ENCODE measurements at regions not wholly inside any gene's neighbourhood (a gene's known extent, or its start where the extent isn't known, plus 50 kb on each side); places are given as distances from the start of the nearest gene placed in this dataset.
A peak's percentile ranks its signal among the peaks of the same experiment; 100 is the strongest.

- peak in 1 of 14 donors; percentile 94 for DNase-seq
Observed at GRCh38 chr9:131809941-131810344, 70.1 kb upstream of the RAPGEF1 start.

- no peak for DNase-seq
Observed at GRCh38 chr9:131808291-131808690, 68.4 kb upstream of the RAPGEF1 start.

- no peak for DNase-seq
Observed at GRCh38 chr9:131807144-131807983, 67.5 kb upstream of the RAPGEF1 start.

- no peak for DNase-seq
Observed at GRCh38 chr9:131805803-131806202, 65.9 kb upstream of the RAPGEF1 start.

- DNase-seq: no peak
Observed at GRCh38 chr9:131804826-131805225, 65.0 kb upstream of the RAPGEF1 start.

- DNase-seq: no peak
Observed at GRCh38 chr9:131803758-131804411, 64.0 kb upstream of the RAPGEF1 start.

GRCh38 chr9:131801810-131802209, 61.9 kb upstream of the RAPGEF1 start:
- no peak for DNase-seq

GRCh38 chr9:131800843-131801242, 61.0 kb upstream of the RAPGEF1 start:
- no peak for DNase-seq

GRCh38 chr9:131800366-131800765, 60.5 kb upstream of the RAPGEF1 start:
- DNase-seq: no peak

- peak in 6 of 14 donors; percentile 5 to 44 (median 18) for DNase-seq
Observed at GRCh38 chr9:131799177-131799823, 59.4 kb upstream of the RAPGEF1 start.

GRCh38 chr9:131798246-131798645, 58.4 kb upstream of the RAPGEF1 start:
- DNase-seq: no peak

- no peak for DNase-seq
Observed at GRCh38 chr9:131794393-131794792, 54.5 kb upstream of the RAPGEF1 start.

GRCh38 chr9:131791542-131792254, 51.8 kb upstream of the RAPGEF1 start:
- DNase-seq: peak in 1 of 14 donors; percentile 33
